ENCODE measurements at regions not wholly inside any gene's neighbourhood (a gene's known extent, or its start where the extent isn't known, plus 50 kb on each side); places are given as distances from the start of the nearest gene placed in this dataset.

- DNase-seq (ENCODE audit: low read depth), result no peak
Observed at GRCh38 chr6:140586426-140587061, 1212.1 kb upstream of the CITED2 start.

GRCh38 chr6:140581601-140582000 lies 1207.2 kb upstream of the CITED2 start:
- DNase-seq (ENCODE audit: low read depth), result no peak

DNA sequence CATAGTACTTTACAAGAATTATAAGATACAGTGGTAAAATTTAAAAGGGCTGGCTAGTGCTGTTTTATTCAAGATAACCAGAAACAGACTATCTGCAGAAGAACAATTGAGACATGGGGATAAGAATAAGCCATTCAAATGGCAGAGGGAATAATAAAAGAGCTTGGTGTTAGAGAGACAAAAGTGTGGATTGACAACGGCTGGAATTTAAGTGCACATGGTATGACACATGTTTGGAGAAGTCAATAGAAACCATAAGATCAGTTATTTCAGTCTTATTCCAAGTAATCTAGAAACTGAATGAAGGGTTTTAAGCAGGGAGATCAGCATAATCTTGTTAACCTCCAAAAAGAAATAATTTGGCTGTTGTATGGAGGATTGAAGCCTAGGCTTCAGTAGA lies 1205.5 kb upstream of the CITED2 start:
- DNase-seq (ENCODE audit: low read depth), result no peak

DNA sequence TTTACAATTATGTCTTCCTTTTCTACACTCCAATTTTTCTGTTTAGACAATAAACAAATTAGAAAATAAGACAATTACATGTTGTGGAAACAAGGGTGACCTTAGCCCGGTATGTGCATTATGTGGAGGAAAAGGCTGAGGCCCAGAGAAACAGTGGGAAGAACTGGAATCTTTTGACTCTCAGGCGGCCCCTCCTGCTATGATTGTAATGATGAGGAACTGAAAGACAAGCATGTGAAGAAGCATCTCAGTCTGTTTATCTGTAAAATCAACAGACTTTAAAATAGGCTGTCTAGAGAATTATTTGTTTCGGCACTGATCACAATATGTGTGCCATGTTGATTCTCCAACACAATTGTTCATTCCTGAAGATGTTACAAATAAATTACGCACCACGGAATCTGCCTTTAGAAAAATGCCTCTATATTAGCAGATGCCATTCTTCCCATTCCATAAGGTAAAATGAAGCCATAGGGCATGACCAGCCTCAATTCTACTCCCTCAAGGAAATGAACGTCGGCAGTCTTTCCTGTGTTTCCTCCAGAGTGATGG lies 1201.6 kb upstream of the CITED2 start:
- DNase-seq (ENCODE audit: low read depth), result no peak

DNA sequence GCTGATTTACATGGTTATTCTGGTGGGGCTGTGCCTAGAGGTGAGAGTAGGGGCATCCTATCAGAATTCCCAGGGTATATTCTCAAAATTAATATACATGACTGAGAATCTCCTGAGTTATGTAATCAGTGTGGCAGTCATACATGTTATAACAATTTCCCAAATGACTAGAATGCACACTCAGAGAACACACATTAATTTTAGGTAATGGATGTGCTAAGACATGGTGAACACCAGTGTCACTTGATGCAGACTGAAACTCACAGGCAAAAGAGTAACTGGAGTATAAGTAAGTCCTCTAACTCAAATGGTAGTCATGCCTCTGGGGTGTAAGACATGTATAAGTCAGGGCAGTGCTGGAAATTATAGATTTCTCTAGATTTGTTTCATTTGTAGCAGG lies 1198.4 kb upstream of the CITED2 start:
- DNase-seq (ENCODE audit: low read depth), result no peak

- peak; percentile 92 for DNase-seq (ENCODE audit: low read depth)
Observed at GRCh38 chr6:140572129-140572528, 1197.7 kb upstream of the CITED2 start.

- DNase-seq (ENCODE audit: low read depth), result no peak
Observed at GRCh38 chr6:140571145-140571544, 1196.7 kb upstream of the CITED2 start.

DNA sequence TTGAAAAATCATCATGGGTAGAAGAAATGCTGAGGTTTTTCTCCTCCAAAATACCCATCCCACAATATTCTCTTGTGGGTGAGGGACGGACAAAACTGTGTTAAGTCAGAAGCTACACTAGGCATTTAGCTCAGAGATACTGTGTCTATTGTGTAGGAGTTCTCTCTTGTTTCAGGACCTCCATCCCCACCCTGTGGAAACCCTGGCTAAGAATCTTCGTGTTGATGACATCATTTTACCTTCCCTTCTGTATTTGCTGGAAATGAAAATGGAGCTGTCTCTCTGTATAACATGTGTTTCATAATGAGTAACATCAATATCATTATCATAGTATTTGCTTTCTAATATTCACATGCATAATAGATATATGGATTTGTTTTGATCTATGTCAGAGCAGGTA lies 1193.0 kb upstream of the CITED2 start:
- no peak for DNase-seq (ENCODE audit: low read depth)

DNA sequence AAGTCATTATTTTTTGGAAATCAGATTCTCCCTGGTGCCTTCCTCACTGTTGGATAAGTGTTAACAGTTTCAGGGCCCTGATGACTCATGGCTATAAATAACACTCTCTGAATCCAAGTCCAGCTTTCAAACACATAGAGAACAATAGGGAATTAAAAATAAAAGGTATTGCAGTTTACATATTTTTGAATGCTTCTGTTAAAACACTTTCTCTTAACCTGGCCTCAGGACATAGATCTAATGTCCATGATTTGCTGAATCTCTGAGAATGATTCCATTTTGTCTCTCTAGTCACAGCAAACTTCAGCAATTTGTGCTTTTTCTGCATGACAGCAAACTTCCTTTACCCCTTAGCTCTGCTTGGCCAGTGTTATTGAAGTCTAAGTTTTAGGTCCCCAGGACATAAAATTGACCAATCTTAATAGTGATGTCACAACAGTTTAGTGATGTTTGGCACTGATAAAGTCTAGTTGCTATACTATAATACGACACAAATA lies 1192.4 kb upstream of the CITED2 start:
- no peak for DNase-seq (ENCODE audit: low read depth)

GRCh38 chr6:140563728-140564127 lies 1189.3 kb upstream of the CITED2 start:
- DNase-seq (ENCODE audit: low read depth), result no peak

DNA sequence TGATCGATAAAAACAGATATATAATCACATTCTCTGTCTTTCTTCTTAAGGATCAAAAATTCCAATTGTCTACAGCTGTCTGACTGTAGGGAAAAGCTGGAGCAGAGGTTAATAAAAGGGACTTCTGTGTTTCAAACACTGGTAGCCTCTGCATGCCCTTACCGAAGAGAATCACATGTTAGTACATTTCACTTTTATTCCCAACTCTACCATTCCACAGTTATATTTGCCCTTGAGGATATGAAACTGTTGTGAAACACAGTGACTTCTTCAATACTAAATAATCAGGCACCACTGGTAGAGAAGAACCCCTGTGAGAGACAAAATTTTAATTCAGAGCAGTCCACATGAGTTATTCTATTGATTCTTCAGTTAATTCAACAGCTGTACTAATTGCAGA lies 1187.3 kb upstream of the CITED2 start:
- no peak for DNase-seq (ENCODE audit: low read depth)

DNA sequence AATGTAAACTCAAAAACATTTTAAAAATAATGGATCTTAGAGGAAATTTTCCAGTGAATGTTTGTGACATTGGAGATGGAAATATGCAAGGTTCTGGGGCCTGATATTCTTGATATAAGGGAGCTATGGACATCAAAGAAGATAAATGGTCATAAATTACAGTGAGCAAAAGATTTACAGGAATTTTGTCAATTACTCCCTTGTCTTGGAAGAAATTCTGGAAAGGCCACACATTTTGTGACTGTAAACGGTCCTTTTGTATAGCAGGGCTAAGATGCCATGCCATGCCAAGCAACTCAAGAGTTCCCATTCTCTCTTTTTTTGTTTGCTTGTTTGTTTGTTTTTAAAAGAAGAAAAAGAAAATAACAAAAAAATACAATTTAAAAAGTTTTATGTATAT lies 1186.2 kb upstream of the CITED2 start:
- no peak for DNase-seq (ENCODE audit: low read depth)

DNA sequence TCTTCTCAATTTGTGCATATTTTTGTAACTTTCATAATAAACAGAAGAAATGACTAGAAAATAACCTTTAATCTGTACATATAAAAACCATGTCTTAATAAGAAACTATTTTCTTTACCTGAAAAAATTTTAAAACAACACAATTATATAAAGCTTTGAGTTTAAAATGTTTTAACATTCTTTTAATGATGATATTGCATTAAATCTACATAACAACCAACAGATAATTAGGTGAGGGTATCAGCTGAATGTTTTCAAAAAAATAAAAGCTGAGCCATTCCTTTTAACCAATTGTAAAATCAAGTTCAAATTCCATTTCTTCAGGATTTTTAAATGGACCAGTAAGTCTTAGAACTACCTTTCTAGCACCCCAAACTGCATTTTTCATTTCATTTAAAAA lies 1185.0 kb upstream of the CITED2 start:
- DNase-seq (ENCODE audit: low read depth), result no peak

DNA sequence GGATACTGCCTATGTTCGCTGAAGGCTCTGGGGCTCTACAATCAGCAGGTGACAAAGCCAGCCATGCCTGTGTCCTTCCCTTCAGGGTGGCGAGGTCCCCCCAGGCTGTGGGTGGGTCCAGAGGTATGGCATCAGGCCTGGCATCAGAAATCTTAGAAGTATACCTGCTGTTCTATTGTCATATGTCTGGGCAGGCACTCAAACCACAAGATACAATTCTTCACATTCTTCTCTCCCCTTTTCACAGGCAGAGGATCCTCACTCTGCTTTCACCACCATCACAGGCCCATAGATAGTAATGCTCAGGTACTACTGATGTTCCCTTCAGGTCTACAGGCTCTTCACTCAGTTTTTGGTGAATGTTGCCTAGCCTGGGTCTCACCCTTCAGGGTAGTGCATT lies 1180.0 kb upstream of the CITED2 start:
- DNase-seq (ENCODE audit: low read depth), result no peak

DNA sequence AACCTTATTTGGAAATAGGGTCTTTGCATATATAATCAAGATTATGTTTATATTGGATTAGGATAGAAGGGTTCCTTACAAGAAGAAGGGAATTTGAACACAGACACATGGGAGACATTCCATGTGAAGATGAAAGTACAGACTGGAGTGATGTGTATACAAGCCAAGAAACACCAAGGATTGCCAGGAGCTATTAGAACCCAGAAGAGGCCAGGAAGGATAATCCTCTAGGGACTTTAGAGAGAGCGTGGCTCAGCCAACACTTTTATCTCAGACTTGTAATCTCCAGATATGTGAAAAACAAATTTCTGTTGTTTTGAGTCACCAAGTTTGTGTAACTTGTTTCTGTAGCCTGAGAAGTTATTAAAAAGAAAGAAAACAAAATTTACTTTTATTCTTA lies 1173.9 kb upstream of the CITED2 start:
- DNase-seq (ENCODE audit: low read depth), result no peak

DNA sequence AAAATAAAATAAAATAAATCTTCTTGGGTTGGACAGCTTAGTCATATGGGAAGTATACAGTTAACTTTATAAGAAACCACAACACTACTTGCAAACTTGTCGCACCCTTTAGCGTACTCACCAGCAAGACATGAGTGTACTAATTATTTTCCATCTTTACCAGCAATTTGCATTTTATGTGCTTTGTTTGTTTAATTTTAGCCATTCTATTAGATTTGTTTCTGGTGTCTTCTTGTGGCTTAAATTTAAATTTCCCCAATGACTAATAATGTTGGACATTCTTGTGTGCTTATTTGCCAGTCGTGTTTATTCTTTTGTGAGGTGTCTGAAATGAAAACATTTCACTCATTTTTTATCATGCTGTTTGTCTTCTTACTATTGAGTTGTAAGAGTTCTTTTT lies 1172.2 kb upstream of the CITED2 start:
- DNase-seq (ENCODE audit: low read depth), result peak; percentile 83

DNA sequence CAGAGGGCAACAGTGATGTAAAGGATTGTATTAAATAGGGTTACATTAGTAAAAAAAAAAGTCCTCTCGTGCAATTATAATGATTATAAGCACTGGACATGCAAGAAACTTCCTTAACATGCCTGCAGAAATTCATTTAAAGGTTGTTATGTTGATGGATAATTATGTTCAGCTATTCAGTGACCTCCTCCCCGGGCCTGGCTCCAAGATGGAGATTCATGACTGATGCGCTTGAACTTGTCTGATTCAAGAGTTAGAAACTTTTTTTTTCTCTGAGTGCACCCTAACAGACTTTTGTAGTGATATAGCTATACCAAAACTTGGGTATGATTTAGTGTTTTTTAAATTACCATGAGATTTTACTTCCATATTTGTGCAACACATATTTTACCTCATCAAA lies 1170.0 kb upstream of the CITED2 start:
- no peak for DNase-seq (ENCODE audit: low read depth)

DNA sequence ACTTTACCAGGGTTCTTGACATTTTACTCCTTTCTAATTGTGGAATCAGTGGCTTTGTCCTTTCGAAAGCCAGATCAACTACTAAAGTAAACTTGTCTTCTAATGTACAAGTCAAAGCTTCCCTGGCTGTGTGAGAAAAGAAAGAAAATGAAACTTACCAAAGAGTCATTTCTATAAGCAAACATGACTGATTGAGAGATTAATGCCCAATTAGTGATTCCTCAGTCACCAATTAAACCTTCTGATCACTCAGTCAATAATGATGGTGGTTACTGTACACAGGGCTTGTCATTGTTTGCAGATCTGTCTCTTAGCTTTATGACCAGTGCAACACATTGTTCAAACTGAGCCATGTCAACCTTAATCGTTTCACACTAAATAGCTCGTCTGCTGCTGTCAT lies 1168.4 kb upstream of the CITED2 start:
- no peak for DNase-seq (ENCODE audit: low read depth)

GRCh38 chr6:140541288-140541687 lies 1166.8 kb upstream of the CITED2 start:
- no peak for DNase-seq (ENCODE audit: low read depth)

DNA sequence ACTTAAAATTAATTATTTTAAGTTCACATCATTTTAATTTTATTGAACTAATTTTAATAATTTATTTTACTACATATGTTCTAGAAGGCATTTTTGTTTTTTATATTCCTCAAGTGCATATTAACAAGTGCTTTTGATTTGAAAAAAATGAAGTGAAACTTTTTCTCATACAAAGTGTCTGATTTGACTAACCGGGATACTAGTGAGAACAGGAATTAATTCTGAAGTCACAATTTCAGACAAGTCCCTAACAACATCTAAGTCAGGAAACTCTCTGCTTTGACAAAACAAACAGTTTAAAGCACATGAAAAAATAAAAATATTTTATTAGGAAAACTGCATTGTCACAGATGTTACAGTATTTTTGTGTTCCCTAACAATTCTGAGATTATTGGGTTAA lies 1166.3 kb upstream of the CITED2 start:
- DNase-seq (ENCODE audit: low read depth), result no peak

GRCh38 chr6:140538926-140539325 lies 1164.5 kb upstream of the CITED2 start:
- DNase-seq (ENCODE audit: low read depth), result no peak

DNA sequence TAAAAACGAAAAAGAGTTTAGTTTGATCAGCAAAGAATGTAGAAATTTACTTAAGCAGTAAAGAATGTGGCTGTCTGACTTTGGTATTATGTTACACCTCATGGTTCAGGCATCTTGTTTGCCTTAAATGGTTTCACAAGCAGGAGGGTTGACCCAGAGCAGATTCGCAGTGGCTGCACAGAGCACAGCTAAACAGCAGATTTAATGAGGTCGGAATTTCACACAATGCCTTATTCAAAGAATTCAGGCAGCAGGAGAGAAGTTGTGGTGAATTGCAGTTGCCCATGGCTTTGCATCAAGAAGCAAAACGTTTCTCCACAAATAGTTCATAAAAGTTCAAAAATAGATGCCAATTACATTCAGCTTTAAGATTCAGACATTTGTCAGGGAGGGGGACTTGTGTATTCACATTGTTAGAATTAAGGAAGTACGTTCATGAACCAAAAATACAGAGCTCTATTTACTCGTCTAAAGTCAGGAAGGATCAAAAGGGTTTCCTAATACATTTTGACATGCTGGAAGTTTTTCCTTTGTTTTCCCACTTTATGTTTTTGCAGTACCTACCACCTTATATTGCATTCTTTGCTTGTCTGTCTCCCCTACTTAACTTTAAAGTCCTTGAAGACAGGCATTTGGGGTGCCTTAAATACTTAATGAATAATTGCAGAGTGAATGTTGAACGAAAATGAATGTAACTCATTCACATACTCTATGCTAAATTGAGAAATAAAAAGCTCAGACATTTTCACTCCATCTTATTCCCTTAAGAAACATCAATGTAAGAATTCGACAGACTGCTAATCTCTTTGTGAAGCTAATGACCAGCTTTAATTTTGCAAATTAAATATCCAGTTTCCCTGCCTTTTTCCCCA lies 1163.6 kb upstream of the CITED2 start:
- DNase-seq (ENCODE audit: low read depth), result peak; percentile 100

GRCh38 chr6:140537211-140537610 lies 1162.8 kb upstream of the CITED2 start:
- DNase-seq (ENCODE audit: low read depth), result no peak
